ENCODE measurements at regions not wholly inside any gene's neighbourhood (a gene's known extent, or its start where the extent isn't known, plus 50 kb on each side); places are given as distances from the start of the nearest gene placed in this dataset.

DNA sequence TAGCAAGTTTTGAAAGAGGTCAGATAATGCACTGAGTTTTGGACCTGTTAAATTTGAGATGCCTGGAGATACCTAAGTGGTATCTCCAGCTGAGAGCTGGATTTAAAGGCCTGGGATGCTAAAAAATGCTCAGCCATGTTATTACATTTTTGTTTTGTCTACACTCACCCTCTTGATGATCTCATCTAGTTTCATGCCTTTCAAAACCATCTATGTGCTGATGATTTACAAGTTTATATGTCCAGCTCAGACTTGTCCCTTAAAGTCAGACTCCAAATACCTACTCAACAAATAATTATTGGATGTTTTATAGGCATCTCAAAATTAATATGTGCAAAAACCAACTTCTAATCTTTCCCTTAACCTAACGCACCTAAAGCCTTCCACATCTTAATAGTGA, 103.6 kb upstream of the OR9G4 start:
- TF ChIP-seq SNAI2 (CRISPR knock-in tag; IDR thresholded peaks at IDR 0.05) (no peak), ZNF565 (CRISPR knock-in tag; conservative IDR thresholded peaks at IDR 0.05; ENCODE audit: low read depth) (no peak), GLIS3 (CRISPR knock-in tag; IDR thresholded peaks at IDR 0.05) (no peak), TCF4 (CRISPR knock-in tag; IDR thresholded peaks at IDR 0.05; ENCODE audit: borderline replicate concordance) (no peak), OSR1 (CRISPR knock-in tag; IDR thresholded peaks at IDR 0.05) (no peak), ZNF70 (CRISPR knock-in tag; IDR thresholded peaks at IDR 0.05) (no peak)
- ATAC-seq = no peak

GRCh38 chr11:56849852-56850251, 101.4 kb upstream of the OR9G4 start:
- TF ChIP-seq ARNTL (CRISPR knock-in tag; IDR thresholded peaks at IDR 0.05; ENCODE audit: borderline replicate concordance, low read depth) (no peak), CSDC2 (CRISPR knock-in tag; IDR thresholded peaks at IDR 0.05) (no peak), SNAI2 (CRISPR knock-in tag; IDR thresholded peaks at IDR 0.05) (no peak), BACH2 (CRISPR knock-in tag; IDR thresholded peaks at IDR 0.05; ENCODE audit: borderline replicate concordance) (no peak), TOX (CRISPR knock-in tag; IDR thresholded peaks at IDR 0.05; ENCODE audit: borderline replicate concordance) (no peak), ESRRG (CRISPR knock-in tag; IDR thresholded peaks at IDR 0.05) (no peak), PATZ1 (CRISPR knock-in tag; IDR thresholded peaks at IDR 0.05; ENCODE audit: borderline replicate concordance) (no peak)
- TF ChIP-seq, protein P1, sequence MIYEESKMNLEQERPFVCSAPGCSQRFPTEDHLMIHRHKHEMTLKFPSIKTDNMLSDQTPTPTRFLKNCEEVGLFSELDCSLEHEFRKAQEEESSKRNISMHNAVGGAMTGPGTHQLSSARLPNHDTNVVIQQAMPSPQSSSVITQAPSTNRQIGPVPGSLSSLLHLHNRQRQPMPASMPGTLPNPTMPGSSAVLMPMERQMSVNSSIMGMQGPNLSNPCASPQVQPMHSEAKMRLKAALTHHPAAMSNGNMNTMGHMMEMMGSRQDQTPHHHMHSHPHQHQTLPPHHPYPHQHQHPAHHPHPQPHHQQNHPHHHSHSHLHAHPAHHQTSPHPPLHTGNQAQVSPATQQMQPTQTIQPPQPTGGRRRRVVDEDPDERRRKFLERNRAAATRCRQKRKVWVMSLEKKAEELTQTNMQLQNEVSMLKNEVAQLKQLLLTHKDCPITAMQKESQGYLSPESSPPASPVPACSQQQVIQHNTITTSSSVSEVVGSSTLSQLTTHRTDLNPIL (CRISPR knock-in tag; IDR thresholded peaks at IDR 0.05; ENCODE audit: low read depth) = no peak
- no peak for ATAC-seq

- no peak for ATAC-seq
- TF ChIP-seq TCF4 (CRISPR knock-in tag; IDR thresholded peaks at IDR 0.05; ENCODE audit: borderline replicate concordance) = no peak
- TF ChIP-seq ZNF70 (CRISPR knock-in tag; IDR thresholded peaks at IDR 0.05) = no peak
- TF ChIP-seq ZC3H10 (CRISPR knock-in tag; IDR thresholded peaks at IDR 0.05) = no peak
- no peak for TF ChIP-seq PATZ1 (CRISPR knock-in tag; IDR thresholded peaks at IDR 0.05; ENCODE audit: borderline replicate concordance)
- no peak for TF ChIP-seq ARNTL (CRISPR knock-in tag; IDR thresholded peaks at IDR 0.05; ENCODE audit: borderline replicate concordance, low read depth)
- no peak for TF ChIP-seq CSDC2 (CRISPR knock-in tag; IDR thresholded peaks at IDR 0.05)
- no peak for TF ChIP-seq PPARA (CRISPR knock-in tag; IDR thresholded peaks at IDR 0.05; ENCODE audit: borderline replicate concordance)
- TF ChIP-seq, protein P1 (CRISPR knock-in tag; IDR thresholded peaks at IDR 0.05; ENCODE audit: low read depth) = no peak
- TF ChIP-seq, protein P2, sequence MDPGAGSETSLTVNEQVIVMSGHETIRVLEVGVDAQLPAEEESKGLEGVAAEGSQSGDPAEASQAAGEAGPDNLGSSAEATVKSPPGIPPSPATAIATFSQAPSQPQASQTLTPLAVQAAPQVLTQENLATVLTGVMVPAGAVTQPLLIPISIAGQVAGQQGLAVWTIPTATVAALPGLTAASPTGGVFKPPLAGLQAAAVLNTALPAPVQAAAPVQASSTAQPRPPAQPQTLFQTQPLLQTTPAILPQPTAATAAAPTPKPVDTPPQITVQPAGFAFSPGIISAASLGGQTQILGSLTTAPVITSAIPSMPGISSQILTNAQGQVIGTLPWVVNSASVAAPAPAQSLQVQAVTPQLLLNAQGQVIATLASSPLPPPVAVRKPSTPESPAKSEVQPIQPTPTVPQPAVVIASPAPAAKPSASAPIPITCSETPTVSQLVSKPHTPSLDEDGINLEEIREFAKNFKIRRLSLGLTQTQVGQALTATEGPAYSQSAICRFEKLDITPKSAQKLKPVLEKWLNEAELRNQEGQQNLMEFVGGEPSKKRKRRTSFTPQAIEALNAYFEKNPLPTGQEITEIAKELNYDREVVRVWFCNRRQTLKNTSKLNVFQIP (CRISPR knock-in tag; IDR thresholded peaks at IDR 0.05; ENCODE audit: borderline replicate concordance, low read depth) = no peak
- no peak for TF ChIP-seq ZFP30 (CRISPR knock-in tag; IDR thresholded peaks at IDR 0.05)
- no peak for TF ChIP-seq OSR1 (CRISPR knock-in tag; IDR thresholded peaks at IDR 0.05)
- no peak for TF ChIP-seq ZFP3 (CRISPR knock-in tag; IDR thresholded peaks at IDR 0.05)
- TF ChIP-seq BACH2 (CRISPR knock-in tag; IDR thresholded peaks at IDR 0.05; ENCODE audit: borderline replicate concordance) = no peak
- TF ChIP-seq SNAI2 (CRISPR knock-in tag; IDR thresholded peaks at IDR 0.05) = no peak
- TF ChIP-seq RARB (CRISPR knock-in tag; IDR thresholded peaks at IDR 0.05) = no peak
Measured at GRCh38 chr11:56849250-56849649, 100.8 kb upstream of the OR9G4 start.

DNA sequence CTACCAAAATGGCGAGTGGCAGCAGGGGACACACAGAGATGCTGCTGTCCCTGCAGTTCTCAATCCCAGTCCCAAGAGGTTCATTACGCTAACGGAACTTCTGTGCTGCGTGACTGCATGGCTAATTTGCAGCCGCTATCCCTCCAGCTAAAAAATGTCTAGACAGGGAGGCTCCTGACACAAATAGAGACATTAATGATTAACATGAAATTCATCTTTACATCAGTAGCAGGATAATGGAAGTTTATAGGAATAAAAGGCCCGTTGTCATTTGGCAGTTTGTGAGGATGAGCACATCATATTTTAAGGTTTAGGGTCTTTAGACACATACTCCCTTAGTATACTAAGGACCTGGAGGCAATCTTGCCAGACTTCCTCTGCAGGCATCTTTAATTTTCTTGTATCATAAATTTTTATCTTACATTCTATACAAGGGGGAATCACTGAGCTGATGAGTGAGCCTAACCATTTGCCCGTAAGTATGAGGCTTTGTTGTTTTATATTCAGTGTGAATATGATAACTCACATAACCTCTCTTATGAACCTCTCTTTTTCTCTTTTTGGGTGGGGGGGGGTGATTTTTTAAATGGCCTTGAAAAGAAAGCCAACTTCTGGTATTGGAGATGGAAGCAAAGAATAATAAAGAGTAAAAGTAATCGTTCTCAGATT, 99.8 kb upstream of the OR9G4 start:
- no peak; the same call in 2 of the 3 replicates for ATAC-seq
- TF ChIP-seq ZNF8 (CRISPR knock-in tag; IDR thresholded peaks at IDR 0.05) (no peak), ISL1 (CRISPR knock-in tag; IDR thresholded peaks at IDR 0.05) (peak; percentile 40; the same call in 1 of the 2 replicates)
- TF ChIP-seq, protein P2 (CRISPR knock-in tag; IDR thresholded peaks at IDR 0.05; ENCODE audit: borderline replicate concordance, low read depth) = no peak
